GM12874 (cell line): ENCODE measurements at regions not wholly inside any gene's neighbourhood (a gene's known extent, or its start where the extent isn't known, plus 50 kb on each side); places are given as distances from the start of the nearest gene placed in this dataset.

ENCODE experiments used
- TF ChIP-seq, protein P1 (sequence below): IDR thresholded peaks from 2 replicates; pipeline ENCODE4 v1.5.1; 2011; ENCODE audit warnings: low read depth, mild to moderate bottlenecking, control low read depth, low read length, moderate library complexity; ENCODE audit not compliant: insufficient read depth

DNA sequence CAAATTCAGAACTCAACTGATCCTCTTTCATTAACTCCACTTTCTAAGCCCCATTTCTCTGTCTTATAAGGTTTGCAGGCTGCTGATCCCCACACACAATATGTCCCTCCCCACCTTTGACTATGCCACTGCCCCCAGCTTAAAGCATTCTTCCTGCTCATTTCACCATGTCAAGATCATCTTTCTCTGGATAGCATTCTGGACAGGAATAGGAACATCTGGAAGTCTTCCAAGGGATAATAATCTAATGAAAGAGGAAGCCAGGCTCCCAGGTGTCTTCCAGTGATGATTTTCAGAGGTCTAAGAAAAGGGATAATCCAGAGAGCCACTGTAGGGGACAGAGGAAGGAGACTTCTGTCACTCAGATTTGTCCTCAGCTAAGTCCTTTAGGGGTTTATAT is 54.6 kb upstream of the GALNT15 start:
- TF ChIP-seq, protein P1, sequence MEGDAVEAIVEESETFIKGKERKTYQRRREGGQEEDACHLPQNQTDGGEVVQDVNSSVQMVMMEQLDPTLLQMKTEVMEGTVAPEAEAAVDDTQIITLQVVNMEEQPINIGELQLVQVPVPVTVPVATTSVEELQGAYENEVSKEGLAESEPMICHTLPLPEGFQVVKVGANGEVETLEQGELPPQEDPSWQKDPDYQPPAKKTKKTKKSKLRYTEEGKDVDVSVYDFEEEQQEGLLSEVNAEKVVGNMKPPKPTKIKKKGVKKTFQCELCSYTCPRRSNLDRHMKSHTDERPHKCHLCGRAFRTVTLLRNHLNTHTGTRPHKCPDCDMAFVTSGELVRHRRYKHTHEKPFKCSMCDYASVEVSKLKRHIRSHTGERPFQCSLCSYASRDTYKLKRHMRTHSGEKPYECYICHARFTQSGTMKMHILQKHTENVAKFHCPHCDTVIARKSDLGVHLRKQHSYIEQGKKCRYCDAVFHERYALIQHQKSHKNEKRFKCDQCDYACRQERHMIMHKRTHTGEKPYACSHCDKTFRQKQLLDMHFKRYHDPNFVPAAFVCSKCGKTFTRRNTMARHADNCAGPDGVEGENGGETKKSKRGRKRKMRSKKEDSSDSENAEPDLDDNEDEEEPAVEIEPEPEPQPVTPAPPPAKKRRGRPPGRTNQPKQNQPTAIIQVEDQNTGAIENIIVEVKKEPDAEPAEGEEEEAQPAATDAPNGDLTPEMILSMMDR, result no peak

DNA sequence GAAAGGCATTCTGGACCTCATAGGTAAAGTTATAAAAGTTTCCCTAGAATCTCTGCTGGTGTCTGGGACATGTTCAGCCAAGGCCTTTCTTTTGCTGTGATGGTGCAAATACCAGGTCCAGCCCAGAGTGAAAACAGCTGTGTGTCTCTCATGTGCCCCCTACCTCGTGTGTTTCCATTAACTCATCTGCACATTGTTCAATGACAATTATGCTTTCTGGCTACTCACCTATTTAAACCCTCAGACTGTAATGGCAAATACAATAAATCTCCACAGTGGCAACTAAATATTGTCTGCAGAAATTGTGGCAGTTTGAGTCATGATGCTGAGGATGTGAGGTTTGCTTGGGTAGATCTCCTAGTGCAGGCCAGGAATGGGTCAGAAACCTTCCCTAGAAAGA is 53.1 kb upstream of the GALNT15 start:
- TF ChIP-seq, protein P1, result no peak

DNA sequence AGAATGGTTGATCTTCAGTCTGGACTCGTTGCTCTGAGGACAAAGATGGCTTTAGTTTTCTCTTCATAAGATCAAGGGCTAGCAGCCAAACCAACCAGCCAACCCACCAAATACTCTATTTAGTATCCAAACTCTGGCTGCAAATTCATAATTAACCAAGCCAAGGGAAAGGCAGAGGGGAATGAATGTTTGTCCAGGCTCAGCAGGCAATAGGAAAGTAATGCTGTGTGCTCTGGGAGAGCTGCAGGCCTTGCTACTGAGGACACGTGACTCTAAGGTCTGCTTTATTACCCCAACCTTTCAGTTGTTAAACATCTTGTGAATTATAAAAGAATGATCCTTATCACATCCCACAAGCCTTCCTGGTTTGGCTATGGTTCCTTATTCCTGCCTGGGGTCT is 52.3 kb upstream of the GALNT15 start:
- TF ChIP-seq, protein P1, result no peak

DNA sequence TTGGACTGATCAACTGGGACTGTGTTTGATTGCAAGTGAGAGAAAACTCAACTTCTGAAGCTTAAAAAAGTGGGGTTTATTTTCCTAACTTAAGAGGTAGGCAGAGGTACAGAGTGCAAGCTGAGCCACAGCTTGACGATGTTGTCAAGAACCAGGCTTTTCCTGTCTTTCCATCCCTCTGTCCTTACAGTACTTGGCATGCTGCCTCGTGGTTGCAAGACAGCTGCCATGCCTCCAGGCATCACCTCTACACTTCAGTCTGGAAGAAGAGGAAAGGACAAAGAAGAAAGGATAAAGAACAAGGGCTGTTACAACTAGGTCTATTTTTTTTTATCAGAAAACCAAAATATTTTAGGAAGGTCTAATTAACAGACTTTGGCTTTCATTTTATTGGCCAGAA is 51.8 kb upstream of the GALNT15 start:
- TF ChIP-seq, protein P1, result no peak

DNA sequence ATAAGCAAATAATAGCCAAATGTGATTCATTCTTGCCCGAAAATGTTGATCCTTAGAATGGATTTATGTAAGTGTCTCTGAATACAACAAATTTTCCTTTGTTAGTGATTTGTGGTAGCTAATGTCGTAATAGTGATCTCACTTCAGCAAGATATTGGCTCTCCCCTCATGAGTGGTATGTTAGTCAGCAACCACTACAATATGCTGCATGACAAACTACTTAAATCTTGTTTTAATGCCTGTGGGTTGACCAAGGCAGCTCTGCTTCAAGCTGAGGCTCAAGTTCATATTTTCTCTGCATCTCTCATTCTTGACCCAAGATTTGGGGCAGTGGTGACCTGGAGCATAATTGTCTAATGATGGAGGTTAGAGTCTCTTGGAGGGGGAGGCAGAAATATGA is 49.8 kb upstream of the GALNT15 start:
- TF ChIP-seq, protein P1, result no peak
